ENCODE measurements at regions not wholly inside any gene's neighbourhood (a gene's known extent, or its start where the extent isn't known, plus 50 kb on each side); places are given as distances from the start of the nearest gene placed in this dataset.

DNA sequence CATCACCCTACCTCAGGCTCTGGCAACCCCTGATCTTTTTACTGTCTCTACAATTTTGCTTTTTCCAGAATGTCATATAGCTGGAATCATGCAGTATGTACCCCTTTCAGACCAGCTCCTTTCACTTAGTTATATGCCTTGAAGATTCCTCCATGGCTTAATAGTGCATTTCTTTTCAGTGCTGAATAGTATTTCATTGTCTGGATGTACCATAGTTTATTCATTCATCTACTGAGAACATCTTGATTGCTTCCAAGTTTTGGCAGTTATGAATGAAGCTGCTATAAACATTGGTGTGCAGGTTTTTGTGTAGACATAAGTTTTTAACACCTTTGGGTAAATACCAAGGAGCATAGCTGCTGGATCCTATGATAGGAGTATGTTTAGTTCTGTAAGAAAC lies 50.8 kb upstream of the ANP32A start:
- DNase-seq: no peak

DNA sequence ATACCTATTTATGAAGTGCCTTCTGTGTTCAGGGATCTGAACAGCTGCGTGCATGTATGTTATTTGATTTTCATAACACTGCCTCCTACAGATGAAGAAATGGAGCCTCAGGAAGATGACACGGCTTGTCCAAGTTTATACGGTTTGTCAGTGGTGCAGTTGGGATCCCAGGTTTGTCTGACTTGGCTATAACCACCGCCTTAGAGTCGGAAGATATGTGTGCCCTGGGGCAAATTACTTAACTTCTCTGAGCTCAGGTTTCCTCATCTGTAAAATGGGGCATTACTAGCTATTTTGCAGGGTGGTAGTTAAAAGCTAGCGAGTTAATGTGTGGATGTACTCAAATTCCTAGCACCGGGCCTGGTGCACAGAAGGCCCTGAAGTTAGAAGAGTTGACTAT lies 54.1 kb upstream of the ANP32A start:
- DNase-seq: no peak

DNA sequence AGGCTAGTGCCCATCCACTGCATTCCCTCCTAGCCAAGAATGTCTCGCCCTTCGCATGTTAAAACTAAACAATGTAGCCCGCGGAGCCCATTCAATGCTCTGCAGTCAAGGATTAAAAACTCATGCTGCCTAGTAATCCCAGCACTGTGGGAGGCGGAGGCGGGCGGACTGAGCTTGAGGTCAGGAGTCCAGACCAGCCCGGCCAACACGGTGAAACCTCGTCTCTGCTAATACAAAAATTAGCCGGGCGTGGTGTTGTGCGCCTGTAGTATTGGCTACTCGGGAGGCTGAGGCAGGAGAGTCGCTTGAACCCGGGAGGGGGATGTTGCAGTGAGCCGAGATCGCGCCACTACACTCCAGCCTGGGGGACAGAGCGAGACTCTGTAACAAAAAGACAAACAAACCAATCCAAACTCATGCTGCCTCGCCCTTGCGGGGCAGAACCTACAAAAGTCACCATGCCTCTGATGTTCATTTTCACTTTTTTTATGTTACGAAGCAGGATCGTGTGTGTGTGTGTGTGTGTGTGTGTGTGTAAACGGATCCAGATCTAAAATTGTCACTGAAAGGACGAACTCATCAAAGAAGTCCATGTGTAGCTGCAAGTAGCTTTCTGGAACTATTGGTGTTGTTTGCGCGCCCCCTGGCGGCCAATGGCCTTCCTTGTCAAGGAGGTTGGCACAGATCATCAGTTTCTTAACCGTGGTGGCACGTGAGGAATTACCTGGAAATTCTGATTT lies 54.8 kb upstream of the SPESP1 start:
- DNase-seq: peak; percentile 92 to 95

DNA sequence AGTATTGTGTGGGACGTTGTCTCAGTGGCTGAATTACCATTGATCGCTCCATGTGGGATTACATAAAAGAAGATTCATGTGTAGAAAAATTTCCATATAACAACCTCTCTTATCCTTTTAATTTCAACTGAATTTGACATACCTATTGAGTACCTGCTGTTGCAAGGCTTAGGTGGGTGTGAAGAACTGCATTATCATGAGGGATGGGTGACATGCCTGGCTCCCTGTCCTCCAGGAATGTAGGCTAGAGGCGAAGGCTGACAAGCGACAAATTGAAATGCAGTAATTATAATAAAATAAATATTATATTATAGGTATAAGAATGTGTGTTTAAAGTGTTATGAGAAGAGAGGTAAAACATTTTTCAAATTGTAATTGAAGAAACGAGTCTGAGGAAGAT lies 52.7 kb upstream of the SPESP1 start:
- no peak for DNase-seq

DNA sequence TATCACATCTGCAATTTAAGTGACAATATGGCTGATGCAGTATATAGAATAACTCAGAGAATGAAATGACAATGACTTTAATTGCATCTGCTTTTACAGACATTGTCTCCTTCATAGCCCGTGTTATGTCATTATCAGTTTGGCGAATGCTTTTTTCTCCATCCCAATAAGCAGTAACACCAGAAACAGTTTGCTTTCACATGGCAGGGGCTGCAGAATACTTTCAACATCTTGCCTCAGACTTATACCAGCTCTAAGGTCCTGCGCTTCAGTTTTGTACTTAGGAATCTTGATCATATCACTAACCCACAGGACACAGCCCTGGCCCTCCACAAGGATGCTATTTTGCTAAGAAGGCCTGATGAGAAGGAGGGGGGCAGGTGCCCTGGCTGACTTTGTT lies 49.9 kb upstream of the SPESP1 start:
- DNase-seq: no peak
